Progenitor cell of endocrine pancreas (in vitro differentiated cells): ENCODE measurements at regions not wholly inside any gene's neighbourhood (a gene's known extent, or its start where the extent isn't known, plus 50 kb on each side); places are given as distances from the start of the nearest gene placed in this dataset.

Experiments
- DNase-seq: peaks from one replicate; pipeline ENCODE4 v3.0.0; 2021; ENCODE audit warnings: low spot score; ENCODE audit not compliant: unreplicated experiment
- H3K27ac Mint-ChIP-seq: 2 replicates; pipeline ENCODE4 v1.8.0; 2021; ENCODE audit warnings: mild to moderate bottlenecking, moderate library complexity, mixed read lengths
- H3K27me3 Mint-ChIP-seq: 2 replicates; pipeline ENCODE4 v1.8.0; 2021; ENCODE audit warnings: mixed read lengths
- H3K36me3 Mint-ChIP-seq: 2 replicates; pipeline ENCODE4 v1.8.0; 2022; ENCODE audit warnings: mixed read lengths; ENCODE audit not compliant: insufficient read depth
- H3K4me1 Mint-ChIP-seq: 2 replicates; pipeline ENCODE4 v1.8.0; 2021; ENCODE audit warnings: low read depth, mixed read lengths
- H3K4me3 Mint-ChIP-seq: 2 replicates; pipeline ENCODE4 v1.8.0; 2021; ENCODE audit warnings: low read depth, mild to moderate bottlenecking, moderate library complexity, mixed read lengths
- H3K9me3 Mint-ChIP-seq: 2 replicates; pipeline ENCODE4 v1.8.0; 2021; ENCODE audit warnings: low read depth, mixed read lengths
- TF ChIP-seq, protein P1 (sequence below): fragments of 200-600 bp; sonication (generic); IDR thresholded peaks from one replicate; pipeline ENCODE4 v1.5.0; 2021; ENCODE audit warnings: antibody characterized with exemption, mild to moderate bottlenecking; ENCODE audit not compliant: unreplicated experiment

DNA sequence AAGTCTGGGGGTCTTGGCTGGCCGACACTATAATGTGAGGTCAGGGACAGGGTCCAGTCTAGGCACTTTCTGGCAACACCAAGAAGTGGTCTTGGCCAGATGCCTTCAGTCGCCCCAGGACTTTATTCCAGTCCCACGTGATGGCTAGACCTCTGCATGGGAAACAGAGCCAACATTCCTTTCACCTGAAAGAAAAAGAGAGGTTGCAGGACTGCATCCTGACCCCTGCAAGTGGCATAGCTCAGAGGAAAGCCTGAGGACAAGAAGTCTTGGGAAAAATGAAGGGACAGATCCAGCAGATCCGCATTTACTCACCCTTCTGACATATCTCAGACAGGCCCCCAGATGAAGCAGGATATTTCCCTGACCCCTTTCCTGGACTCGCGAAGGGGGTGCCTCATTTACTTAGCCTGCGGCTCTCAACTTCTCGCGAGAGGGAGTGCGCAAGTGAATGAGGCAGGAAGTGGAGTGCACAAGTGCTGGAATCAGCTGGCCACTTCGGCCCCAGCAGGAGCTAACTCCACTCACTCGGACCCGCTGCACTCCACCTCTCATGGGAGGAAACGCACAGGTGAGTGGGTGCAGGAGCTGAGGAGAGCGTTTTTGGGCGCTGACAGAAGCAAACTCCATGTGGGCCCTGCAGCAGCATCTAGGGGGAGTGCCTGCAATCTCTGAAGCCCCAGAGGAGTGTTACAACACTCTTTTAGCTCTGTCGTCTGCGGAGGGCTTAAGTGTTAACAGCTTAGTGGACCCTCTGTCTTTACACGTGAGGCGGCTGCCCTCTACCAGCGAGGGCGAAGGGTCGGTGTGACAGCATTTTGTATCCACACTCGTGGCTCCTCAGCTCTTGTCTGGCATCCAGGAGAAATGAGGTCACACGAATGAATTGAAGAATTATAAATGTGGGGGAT lies 916.2 kb upstream of the GHITM start:
- DNase-seq = no peak
- Mint-ChIP-seq H3K4me3 (no peak overlapping the region), H3K4me1 (peaks cover 2% of the 10 kb centered on the region), H3K27me3 (no peaks in the 10 kb centered on the region), H3K27ac (no peak overlapping the region), H3K36me3 (no peaks in the 10 kb centered on the region), H3K9me3 (no peaks in the 10 kb centered on the region)
- TF ChIP-seq, protein P1, sequence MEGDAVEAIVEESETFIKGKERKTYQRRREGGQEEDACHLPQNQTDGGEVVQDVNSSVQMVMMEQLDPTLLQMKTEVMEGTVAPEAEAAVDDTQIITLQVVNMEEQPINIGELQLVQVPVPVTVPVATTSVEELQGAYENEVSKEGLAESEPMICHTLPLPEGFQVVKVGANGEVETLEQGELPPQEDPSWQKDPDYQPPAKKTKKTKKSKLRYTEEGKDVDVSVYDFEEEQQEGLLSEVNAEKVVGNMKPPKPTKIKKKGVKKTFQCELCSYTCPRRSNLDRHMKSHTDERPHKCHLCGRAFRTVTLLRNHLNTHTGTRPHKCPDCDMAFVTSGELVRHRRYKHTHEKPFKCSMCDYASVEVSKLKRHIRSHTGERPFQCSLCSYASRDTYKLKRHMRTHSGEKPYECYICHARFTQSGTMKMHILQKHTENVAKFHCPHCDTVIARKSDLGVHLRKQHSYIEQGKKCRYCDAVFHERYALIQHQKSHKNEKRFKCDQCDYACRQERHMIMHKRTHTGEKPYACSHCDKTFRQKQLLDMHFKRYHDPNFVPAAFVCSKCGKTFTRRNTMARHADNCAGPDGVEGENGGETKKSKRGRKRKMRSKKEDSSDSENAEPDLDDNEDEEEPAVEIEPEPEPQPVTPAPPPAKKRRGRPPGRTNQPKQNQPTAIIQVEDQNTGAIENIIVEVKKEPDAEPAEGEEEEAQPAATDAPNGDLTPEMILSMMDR = no peak

DNA sequence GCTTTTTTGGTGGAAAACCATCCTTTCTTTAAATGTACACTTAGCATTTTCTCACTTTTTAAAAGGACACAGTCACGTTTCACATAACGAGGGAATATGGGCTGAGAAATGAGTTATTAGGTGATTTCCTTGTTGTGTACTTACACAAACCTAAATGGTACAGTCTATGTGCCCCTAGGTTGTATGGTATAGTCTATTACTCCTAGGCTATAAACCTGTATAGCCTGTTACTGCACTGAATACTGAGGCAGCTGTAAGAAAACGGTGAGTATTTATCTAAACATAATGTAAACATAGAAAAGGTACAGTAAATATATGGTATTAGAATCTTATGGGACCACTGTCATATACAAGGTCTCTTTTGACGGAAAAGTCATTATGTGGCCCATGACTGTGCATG lies 913.5 kb upstream of the GHITM start:
- TF ChIP-seq, protein P1 = no peak
- Mint-ChIP-seq H3K27me3 (no peaks in the 10 kb centered on the region), H3K4me1 (no peaks in the 10 kb centered on the region), H3K27ac (no peak overlapping the region), H3K4me3 (no peak overlapping the region), H3K9me3 (no peaks in the 10 kb centered on the region), H3K36me3 (no peaks in the 10 kb centered on the region)
- no peak for DNase-seq

DNA sequence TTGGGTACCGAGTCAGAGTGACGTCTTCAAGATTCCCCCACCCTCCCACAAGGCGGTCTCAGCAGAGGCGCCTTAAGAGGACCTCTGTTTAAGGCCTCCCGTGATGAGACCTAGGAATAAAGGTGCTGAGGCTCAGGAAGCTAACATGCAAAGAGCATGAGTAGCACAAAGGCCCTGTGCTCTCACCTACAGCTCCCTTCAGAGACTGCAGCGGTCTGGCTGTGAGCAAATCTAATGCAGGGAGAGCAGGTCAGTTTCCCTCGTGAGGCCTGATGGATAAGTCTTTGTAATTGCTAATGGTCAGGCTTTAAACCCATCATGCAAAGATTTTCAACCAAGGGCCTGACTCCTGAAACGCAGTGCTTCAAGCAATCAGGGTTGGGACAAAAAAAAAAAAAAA lies 909.3 kb upstream of the GHITM start:
- H3K9me3 Mint-ChIP-seq = no peaks in the 10 kb centered on the region
- TF ChIP-seq, protein P1 = no peak
- no peak for DNase-seq
- H3K27me3 Mint-ChIP-seq = no peaks in the 10 kb centered on the region
- H3K4me1 Mint-ChIP-seq = peaks cover 8% of the 10 kb centered on the region
- H3K36me3 Mint-ChIP-seq = no peaks in the 10 kb centered on the region
- H3K27ac Mint-ChIP-seq = no peak overlapping the region
- no peak overlapping the region for H3K4me3 Mint-ChIP-seq

DNA sequence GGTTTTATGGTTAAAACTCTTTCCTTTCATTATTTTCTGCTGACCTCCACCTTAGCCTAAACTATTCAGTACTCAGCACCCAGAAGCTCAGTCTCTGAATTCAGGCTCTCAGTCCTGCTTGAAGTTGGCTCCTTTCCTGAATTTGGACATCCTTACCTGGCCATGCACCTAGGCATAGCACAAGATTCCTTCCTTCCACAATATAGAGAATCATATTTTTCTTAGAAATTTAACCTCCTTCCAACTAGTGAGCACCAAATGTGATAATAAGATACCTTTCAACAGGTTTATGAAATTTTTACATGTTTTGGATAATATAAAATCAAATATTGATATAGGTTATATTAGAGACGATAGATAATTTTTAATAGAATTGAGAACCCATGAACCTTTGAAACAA lies 905.6 kb upstream of the GHITM start:
- H3K36me3 Mint-ChIP-seq = no peaks in the 10 kb centered on the region
- TF ChIP-seq, protein P1 = no peak
- DNase-seq = no peak
- peaks cover 8% of the 10 kb centered on the region for H3K4me1 Mint-ChIP-seq
- H3K9me3 Mint-ChIP-seq = no peaks in the 10 kb centered on the region
- H3K27ac Mint-ChIP-seq = no peak overlapping the region
- H3K27me3 Mint-ChIP-seq = no peaks in the 10 kb centered on the region
- no peak overlapping the region for H3K4me3 Mint-ChIP-seq

DNA sequence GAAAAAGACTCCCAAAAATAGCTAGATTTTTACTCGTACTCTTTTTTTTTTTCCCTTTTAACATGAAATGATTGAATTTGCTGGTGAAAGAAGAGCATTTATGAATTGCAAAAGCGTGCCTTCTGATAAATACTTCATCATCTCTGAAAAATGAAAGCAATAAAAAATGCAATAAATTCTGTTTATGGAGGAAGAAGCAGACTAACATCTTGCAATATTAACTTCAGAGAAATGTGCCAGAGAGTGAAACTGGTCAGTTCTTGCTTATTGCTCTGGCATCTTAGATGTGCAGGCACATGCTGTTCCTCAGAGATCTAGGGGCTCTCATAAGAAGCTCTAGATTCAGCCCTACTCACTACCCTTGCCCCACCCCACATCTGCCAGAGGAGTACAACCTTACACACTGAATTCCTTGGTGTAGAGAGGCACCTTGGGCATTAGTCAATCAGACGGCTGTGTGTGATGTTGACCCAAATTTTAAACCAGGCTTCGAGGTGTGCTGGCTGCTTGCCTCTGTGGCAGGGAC lies 891.1 kb upstream of the GHITM start:
- Mint-ChIP-seq H3K36me3 (no peaks in the 10 kb centered on the region), H3K9me3 (peaks cover 4% of the 10 kb centered on the region), H3K4me3 (no peak overlapping the region), H3K27ac (no peak overlapping the region), H3K27me3 (no peaks in the 10 kb centered on the region), H3K4me1 (peaks cover 1% of the 10 kb centered on the region)
- TF ChIP-seq, protein P1 = no peak
- DNase-seq = no peak
